ENCODE measurements at regions not wholly inside any gene's neighbourhood (a gene's known extent, or its start where the extent isn't known, plus 50 kb on each side); places are given as distances from the start of the nearest gene placed in this dataset.

DNA sequence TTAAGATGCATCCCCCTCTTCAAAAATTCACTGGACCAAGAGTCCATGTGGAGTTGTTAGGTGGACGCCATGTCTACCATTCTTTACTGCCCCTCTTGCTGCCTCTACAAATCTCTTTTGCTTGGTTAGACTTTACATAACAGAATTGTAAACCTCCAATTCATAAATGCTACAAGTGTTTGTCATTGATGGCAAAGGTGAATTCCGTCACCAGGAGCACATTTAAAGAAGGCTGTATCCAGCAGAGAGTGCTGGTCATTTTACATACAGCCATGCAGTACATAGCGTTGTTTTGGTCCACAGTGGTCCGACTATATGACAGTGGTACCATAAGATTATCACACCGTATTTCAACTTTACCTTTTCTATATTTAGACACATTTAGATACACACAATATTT, 274.5 kb downstream of the MYCN start:
- in situ Hi-C loops (cut with HindIII; ENCODE audit: low pct_ligation_motif_present, low sequenced_read_pairs), result no loop called here
- Histone ChIP-seq H3K4me3 (ENCODE audit: low read depth, low read length) (no peak overlapping the region), H3K36me3 (replicated peaks) (no peaks in the 10 kb centered on the region), H3K27ac (no peak overlapping the region), H3K27me3 (replicated peaks) (no peaks in the 10 kb centered on the region)
- DNase-seq, result no peak
- TF ChIP-seq, protein P1, sequence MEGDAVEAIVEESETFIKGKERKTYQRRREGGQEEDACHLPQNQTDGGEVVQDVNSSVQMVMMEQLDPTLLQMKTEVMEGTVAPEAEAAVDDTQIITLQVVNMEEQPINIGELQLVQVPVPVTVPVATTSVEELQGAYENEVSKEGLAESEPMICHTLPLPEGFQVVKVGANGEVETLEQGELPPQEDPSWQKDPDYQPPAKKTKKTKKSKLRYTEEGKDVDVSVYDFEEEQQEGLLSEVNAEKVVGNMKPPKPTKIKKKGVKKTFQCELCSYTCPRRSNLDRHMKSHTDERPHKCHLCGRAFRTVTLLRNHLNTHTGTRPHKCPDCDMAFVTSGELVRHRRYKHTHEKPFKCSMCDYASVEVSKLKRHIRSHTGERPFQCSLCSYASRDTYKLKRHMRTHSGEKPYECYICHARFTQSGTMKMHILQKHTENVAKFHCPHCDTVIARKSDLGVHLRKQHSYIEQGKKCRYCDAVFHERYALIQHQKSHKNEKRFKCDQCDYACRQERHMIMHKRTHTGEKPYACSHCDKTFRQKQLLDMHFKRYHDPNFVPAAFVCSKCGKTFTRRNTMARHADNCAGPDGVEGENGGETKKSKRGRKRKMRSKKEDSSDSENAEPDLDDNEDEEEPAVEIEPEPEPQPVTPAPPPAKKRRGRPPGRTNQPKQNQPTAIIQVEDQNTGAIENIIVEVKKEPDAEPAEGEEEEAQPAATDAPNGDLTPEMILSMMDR (IDR thresholded peaks at IDR 0.05; ENCODE audit: low read depth, low read length, missing control alignments), result no peak

DNA sequence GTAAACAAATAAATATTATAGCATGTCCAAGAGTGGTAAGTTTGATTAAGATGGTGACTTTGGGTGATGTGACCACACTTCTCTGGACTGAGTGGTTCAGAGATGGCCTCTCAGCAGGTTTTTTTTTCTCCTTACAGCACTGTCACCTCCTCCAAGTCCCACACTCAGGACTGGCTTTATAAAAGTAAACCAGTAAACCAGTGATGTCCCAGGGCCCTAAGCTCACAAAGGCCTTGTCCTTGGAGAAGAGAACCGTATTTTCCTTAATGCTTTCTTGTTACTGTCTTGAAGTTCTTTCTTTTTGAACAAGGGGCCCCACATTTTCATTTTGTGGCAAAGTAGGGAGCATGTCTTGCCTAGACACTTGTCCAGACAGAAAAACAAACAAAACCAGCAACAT, 274.0 kb downstream of the MYCN start:
- Histone ChIP-seq H3K27ac (no peak overlapping the region), H3K27me3 (replicated peaks) (no peaks in the 10 kb centered on the region), H3K4me3 (ENCODE audit: low read depth, low read length) (no peak overlapping the region), H3K36me3 (replicated peaks) (no peaks in the 10 kb centered on the region)
- TF ChIP-seq, protein P1 (IDR thresholded peaks at IDR 0.05; ENCODE audit: low read depth, low read length, missing control alignments), result no peak
- no peak for DNase-seq
- in situ Hi-C loops (cut with HindIII; ENCODE audit: low pct_ligation_motif_present, low sequenced_read_pairs), result no loop called here

- Histone ChIP-seq H3K27me3 (replicated peaks) (no peaks in the 10 kb centered on the region), H3K36me3 (replicated peaks) (no peaks in the 10 kb centered on the region), H3K27ac (no peak overlapping the region), H3K4me3 (ENCODE audit: low read depth, low read length) (no peak overlapping the region)
- no peak for DNase-seq
- in situ Hi-C loops (cut with HindIII; ENCODE audit: low pct_ligation_motif_present, low sequenced_read_pairs), result no loop called here
- TF ChIP-seq, protein P1 (IDR thresholded peaks at IDR 0.05; ENCODE audit: low read depth, low read length, missing control alignments), result no peak
Observed at GRCh38 chr2:16212321-16212720, 272.0 kb downstream of the MYCN start.

GRCh38 chr2:16211341-16211740, 271.0 kb downstream of the MYCN start:
- Histone ChIP-seq H3K36me3 (replicated peaks) (no peaks in the 10 kb centered on the region), H3K4me3 (ENCODE audit: low read depth, low read length) (no peak overlapping the region), H3K27ac (no peak overlapping the region), H3K27me3 (replicated peaks) (no peaks in the 10 kb centered on the region)
- no peak for DNase-seq
- in situ Hi-C loops (cut with HindIII; ENCODE audit: low pct_ligation_motif_present, low sequenced_read_pairs), result no loop called here
- TF ChIP-seq, protein P1 (IDR thresholded peaks at IDR 0.05; ENCODE audit: low read depth, low read length, missing control alignments), result no peak

DNA sequence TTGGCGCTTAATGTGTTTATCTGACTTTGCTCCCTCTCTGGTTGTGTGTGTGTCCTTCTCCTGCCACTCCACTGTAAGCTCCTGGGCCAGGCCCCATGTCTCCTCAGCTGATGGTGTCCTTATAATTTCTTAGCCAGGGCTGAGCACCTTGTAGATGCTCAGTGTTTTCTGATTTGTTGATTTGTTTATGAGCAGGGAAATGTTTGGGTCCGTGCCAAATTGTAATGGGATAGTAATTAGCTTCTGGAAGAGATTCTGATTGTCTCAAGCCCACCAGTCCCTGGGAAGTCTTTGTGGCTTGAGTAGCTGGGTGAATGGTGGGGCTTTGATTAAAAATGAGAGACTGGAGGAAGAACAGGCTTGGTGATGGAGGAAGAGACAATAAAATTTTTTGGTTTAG, 270.5 kb downstream of the MYCN start:
- DNase-seq, result no peak
- Histone ChIP-seq H3K27me3 (replicated peaks) (no peaks in the 10 kb centered on the region), H3K36me3 (replicated peaks) (no peaks in the 10 kb centered on the region), H3K4me3 (ENCODE audit: low read depth, low read length) (no peak overlapping the region), H3K27ac (no peak overlapping the region)
- in situ Hi-C loops (cut with HindIII; ENCODE audit: low pct_ligation_motif_present, low sequenced_read_pairs), result no loop called here
- TF ChIP-seq, protein P1 (IDR thresholded peaks at IDR 0.05; ENCODE audit: low read depth, low read length, missing control alignments), result no peak

DNA sequence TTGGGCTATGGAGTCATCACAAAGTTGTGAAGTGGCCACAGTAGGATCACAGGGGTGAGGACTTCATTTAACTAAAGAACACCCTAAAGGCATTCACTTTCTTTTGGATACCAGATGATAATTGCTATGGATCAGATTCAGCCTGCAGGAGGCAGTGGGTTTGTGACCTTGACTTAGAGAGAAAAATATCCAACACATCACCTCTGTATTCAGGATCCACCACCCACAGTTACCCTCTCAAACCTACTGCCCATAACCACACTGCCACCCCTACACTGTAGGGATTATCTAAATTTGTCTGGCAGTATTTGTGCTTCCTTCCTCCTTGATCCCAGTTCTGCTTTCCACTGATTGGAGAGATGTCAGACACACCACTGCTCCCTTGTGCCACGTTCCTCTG, 269.4 kb downstream of the MYCN start:
- TF ChIP-seq, protein P1 (IDR thresholded peaks at IDR 0.05; ENCODE audit: low read depth, low read length, missing control alignments), result no peak
- no peak for DNase-seq
- H3K36me3 ChIP-seq (replicated peaks), result no peaks in the 10 kb centered on the region
- H3K4me3 ChIP-seq (ENCODE audit: low read depth, low read length), result no peak overlapping the region
- H3K27me3 ChIP-seq (replicated peaks), result no peaks in the 10 kb centered on the region
- in situ Hi-C loops (cut with HindIII; ENCODE audit: low pct_ligation_motif_present, low sequenced_read_pairs), result no loop called here
- H3K27ac ChIP-seq, result no peak overlapping the region

Data from brain microvascular endothelial cell (primary cell).